ENCODE measurements at regions not wholly inside any gene's neighbourhood (a gene's known extent, or its start where the extent isn't known, plus 50 kb on each side); places are given as distances from the start of the nearest gene placed in this dataset.
"Not testable (repeated sequence)": the region's sequence is repeated elsewhere in the genome, so short reads cannot be mapped to it uniquely, and the experiment has no call there.

- Histone ChIP-seq H3K27me3 (replicated peaks; ENCODE audit: control insufficient read depth, insufficient read depth, low read length) (no peaks in the 10 kb centered on the region), H3K36me3 (ENCODE audit: control insufficient read depth, insufficient read depth, low read length) (no peaks in the 10 kb centered on the region), H3K4me3 (replicated peaks; ENCODE audit: low read depth, low read length) (no peak overlapping the region)
- no peak for TF ChIP-seq CTCF (IDR thresholded peaks at IDR 0.05; ENCODE audit: insufficient read depth, low read length, poor library complexity, severe bottlenecking)
- no peak for DNase-seq (ENCODE audit: extremely low read depth, insufficient read length)
Measured at GRCh38 chr17:64723781-64724180, 61.7 kb upstream of the SMURF2 start.

GRCh38 chr17:64721556-64721955 lies 59.4 kb upstream of the SMURF2 start:
- H3K27me3 ChIP-seq (replicated peaks; ENCODE audit: control insufficient read depth, insufficient read depth, low read length); H3K36me3 ChIP-seq (ENCODE audit: control insufficient read depth, insufficient read depth, low read length); DNase-seq (ENCODE audit: extremely low read depth, insufficient read length); H3K4me3 ChIP-seq (replicated peaks; ENCODE audit: low read depth, low read length): not testable (repeated sequence)

- not testable (repeated sequence) for H3K4me3 ChIP-seq (replicated peaks; ENCODE audit: low read depth, low read length); DNase-seq (ENCODE audit: extremely low read depth, insufficient read length); H3K27me3 ChIP-seq (replicated peaks; ENCODE audit: control insufficient read depth, insufficient read depth, low read length); H3K36me3 ChIP-seq (ENCODE audit: control insufficient read depth, insufficient read depth, low read length)
Measured at GRCh38 chr17:64720253-64720652, 58.1 kb upstream of the SMURF2 start.

GRCh38 chr17:64719517-64719916 lies 57.4 kb upstream of the SMURF2 start:
- DNase-seq (ENCODE audit: extremely low read depth, insufficient read length); H3K27me3 ChIP-seq (replicated peaks; ENCODE audit: control insufficient read depth, insufficient read depth, low read length); H3K4me3 ChIP-seq (replicated peaks; ENCODE audit: low read depth, low read length); H3K36me3 ChIP-seq (ENCODE audit: control insufficient read depth, insufficient read depth, low read length): not testable (repeated sequence)

GRCh38 chr17:64718816-64719215 lies 56.7 kb upstream of the SMURF2 start:
- H3K4me3 ChIP-seq (replicated peaks; ENCODE audit: low read depth, low read length); DNase-seq (ENCODE audit: extremely low read depth, insufficient read length); H3K36me3 ChIP-seq (ENCODE audit: control insufficient read depth, insufficient read depth, low read length); H3K27me3 ChIP-seq (replicated peaks; ENCODE audit: control insufficient read depth, insufficient read depth, low read length): not testable (repeated sequence)

- TF ChIP-seq CTCF (IDR thresholded peaks at IDR 0.05; ENCODE audit: insufficient read depth, low read length, poor library complexity, severe bottlenecking): no peak
- no peaks in the 10 kb centered on the region for H3K36me3 ChIP-seq (ENCODE audit: control insufficient read depth, insufficient read depth, low read length)
- DNase-seq (ENCODE audit: extremely low read depth, insufficient read length): no peak
Measured at GRCh38 chr17:64718058-64718457, 56.0 kb upstream of the SMURF2 start.

GRCh38 chr17:64716496-64716895 lies 54.4 kb upstream of the SMURF2 start:
- not testable (repeated sequence) for H3K27me3 ChIP-seq (replicated peaks; ENCODE audit: control insufficient read depth, insufficient read depth, low read length); H3K36me3 ChIP-seq (ENCODE audit: control insufficient read depth, insufficient read depth, low read length); DNase-seq (ENCODE audit: extremely low read depth, insufficient read length); H3K4me3 ChIP-seq (replicated peaks; ENCODE audit: low read depth, low read length)

More at GRCh38 chr17:64718058-64718457, 56.0 kb upstream of the SMURF2 start:
- no peak overlapping the region for H3K4me3 ChIP-seq (replicated peaks; ENCODE audit: low read depth, low read length)
- no peaks in the 10 kb centered on the region for H3K27me3 ChIP-seq (replicated peaks; ENCODE audit: control insufficient read depth, insufficient read depth, low read length)

GRCh38 chr17:64713786-64714185 lies 51.7 kb upstream of the SMURF2 start:
- not testable (repeated sequence) for H3K36me3 ChIP-seq (ENCODE audit: control insufficient read depth, insufficient read depth, low read length); H3K27me3 ChIP-seq (replicated peaks; ENCODE audit: control insufficient read depth, insufficient read depth, low read length); DNase-seq (ENCODE audit: extremely low read depth, insufficient read length)
- H3K4me3 ChIP-seq (replicated peaks; ENCODE audit: low read depth, low read length): peak overlapping the region; percentile 12; the same call in 1 of the 2 replicates

- H3K27me3 ChIP-seq (replicated peaks; ENCODE audit: control insufficient read depth, insufficient read depth, low read length); H3K36me3 ChIP-seq (ENCODE audit: control insufficient read depth, insufficient read depth, low read length); H3K4me3 ChIP-seq (replicated peaks; ENCODE audit: low read depth, low read length): not testable (repeated sequence)
- peak; percentile 28 for DNase-seq (ENCODE audit: extremely low read depth, insufficient read length)
Measured at GRCh38 chr17:64712557-64713351, 50.6 kb upstream of the SMURF2 start.

All from GM06990 (cell line).